Esophagus squamous epithelium (tissue), 5 donors: ENCODE measurements at regions not wholly inside any gene's neighbourhood (a gene's known extent, or its start where the extent isn't known, plus 50 kb on each side); places are given as distances from the start of the nearest gene placed in this dataset.

ENCODE experiments used
- DNase-seq: peaks from one replicate; lab custom pipeline; 2025; lab: John Stamatoyannopoulos, UW
- H3K27ac ChIP-seq, 4 donors: fragments of 200-600 bp; sonication (generic); one replicate each; pipeline ENCODE4 v1.5.1; 2016 to 2019; ENCODE audit warnings: mild to moderate bottlenecking in 1 of 4
- H3K27me3 ChIP-seq, 4 donors: fragments of 200-600 bp; sonication (generic); 1 replicate in 3 of 4; 2 replicates in 1 of 4; pipeline versions ENCODE4 v1.5.1 to v1.6.0; 2017 to 2021; ENCODE audit warnings: antibody characterized with exemption in 1 of 4
- H3K36me3 ChIP-seq, 3 donors: fragments of 200-600 bp; sonication (generic); one replicate each; pipeline ENCODE4 v1.5.1; 2016 to 2019
- H3K4me1 ChIP-seq, 3 donors: fragments of 200-600 bp; sonication (generic); one replicate each; pipeline ENCODE4 v1.5.1; 2017 to 2019
- H3K4me3 ChIP-seq, 4 donors: fragments of 200-600 bp; sonication (generic); 1 replicate in 3 of 4; 2 replicates in 1 of 4; pipeline ENCODE4 v1.5.1; 2016 to 2019; ENCODE audit warnings: mild to moderate bottlenecking in 2 of 4, moderate library complexity in 1 of 4
- H3K9me3 ChIP-seq, 3 donors: fragments of 200-600 bp; sonication (generic); one replicate each; pipeline ENCODE4 v1.5.1; 2016 to 2019
- CTCF ChIP-seq, 6 experiments: fragments of 450-650 bp in 4 of 6; fragments of 200-600 bp in 2 of 6; sonication (generic) in 2 of 6; IDR thresholded peaks; one replicate each; pipeline ENCODE4 v1.5.1; 2016 to 2019; ENCODE audit warnings: antibody characterized with exemption in 6 of 6, mild to moderate bottlenecking in 4 of 6, moderate library complexity in 4 of 6
- POLR2A ChIP-seq, 4 donors: fragments of 450-650 bp; IDR thresholded peaks; one replicate each; pipeline ENCODE4 v1.6.1; 2017; ENCODE audit warnings: antibody characterized with exemption in 4 of 4, mild to moderate bottlenecking in 4 of 4, moderate library complexity in 3 of 4
- WGBS, 2 donors: methylation state at CpG; one replicate each; pipeline ENCODE4 v1.1.5; 2018; 5-methylcytosine and 5-hydroxymethylcytosine counted together
- intact Hi-C: fragments of 100-400 bp; cut with DNase I; formaldehyde crosslinking; loops from one replicate; pipeline ENCODE4 v1.15.0; 2022
- small RNA-seq, 4 donors: library from RNA; depleted of rRNA; stranded (forward); fragments of <200 nt; gene quantifications; one replicate each; pipeline ENCODE3, GENCODE V24; 2016
- donor health status: DM: yes; HTN: yes; CAD: no.

- H3K4me3 ChIP-seq: no peak overlapping the region
- no peaks in the 10 kb centered on the region for H3K36me3 ChIP-seq
- DNase-seq: no peak
- intact Hi-C loops: no loop called here
- H3K9me3 ChIP-seq: no peaks in the 10 kb centered on the region
- H3K27me3 ChIP-seq: no peaks in the 10 kb centered on the region
- TF ChIP-seq POLR2A (IDR thresholded peaks at IDR 0.05) (no peak), CTCF (IDR thresholded peaks at IDR 0.05) (no peak)
- WGBS, 2 donors: 58 to 59% methylated on average over 7 to 8 of the region's 8 CpGs
- peak overlapping the region; percentile 63 to 83 (median 76) for H3K27ac ChIP-seq
- H3K4me1 ChIP-seq: peaks cover 15 to 43% (median 30%) of the 10 kb centered on the region in 3 donors
Measured at GRCh38 chr1:8077120-8077573, 51.0 kb upstream of the ERRFI1 start.

GRCh38 chr1:8076176-8076575 lies 50.1 kb upstream of the ERRFI1 start:
- H3K9me3 ChIP-seq: no peaks in the 10 kb centered on the region
- H3K36me3 ChIP-seq: no peaks in the 10 kb centered on the region
- peak overlapping the region in 3 of 4 donors; percentile 21 to 83 (median 77) for H3K27ac ChIP-seq
- intact Hi-C loops: no loop called here
- no peak for DNase-seq
- 62 to 84% methylated on average over 4 of the region's 4 CpGs for WGBS, 2 donors
- H3K27me3 ChIP-seq: no peaks in the 10 kb centered on the region
- H3K4me3 ChIP-seq: no peak overlapping the region
- H3K4me1 ChIP-seq: peaks cover 15 to 52% (median 32%) of the 10 kb centered on the region in 3 donors
- TF ChIP-seq POLR2A (IDR thresholded peaks at IDR 0.05): no peak
- no peak for TF ChIP-seq CTCF (IDR thresholded peaks at IDR 0.05)

Small RNA genes lying in the stretch of these regions (small RNA-seq; reads per million reads assigned to genes)
- 0 to 0.14 (median 0.04) reads per million in 4 donors for gene RNU1-7P
